HEK293 (cell line): ENCODE measurements at regions not wholly inside any gene's neighbourhood (a gene's known extent, or its start where the extent isn't known, plus 50 kb on each side); places are given as distances from the start of the nearest gene placed in this dataset.

Experiments used
- CTCF ChIA-PET: fragments of 350-600 bp; formaldehyde crosslinking; extraction: SDS; loops from one replicate; lab custom pipeline; 2021; ENCODE audit warnings: antibody characterized with exemption; lab: Yijun Ruan, JAX
- POLR2A ChIA-PET: fragments of 300-600 bp; formaldehyde crosslinking; extraction: SDS; loops from one replicate; lab custom pipeline; 2020; ENCODE audit warnings: antibody characterized with exemption, inconsistent platforms; lab: Yijun Ruan, JAX
- H3K27ac ChIP-seq: fragments of 200-500 bp; sonication (Bioruptor generic); 2 replicates; pipeline ENCODE4 v1.5.1; 2014; ENCODE audit warnings: low read depth, low read length, control low read depth, inconsistent platforms; ENCODE audit errors: extremely low read depth
- H3K36me3 ChIP-seq, 2 experiments: fragments of 200-500 bp in 1 of 2; sonication (Bioruptor generic) in 1 of 2; 1 replicate in 1 of 2; 2 replicates in 1 of 2; pipeline ENCODE4 v1.5.1; 2014 to 2017; ENCODE audit warnings: inconsistent platforms in 2 of 2, low read length in 2 of 2; ENCODE audit not compliant: control insufficient read depth in 2 of 2, insufficient read depth in 1 of 2
- H3K4me1 ChIP-seq: fragments of 200-500 bp; sonication (Bioruptor generic); 2 replicates; pipeline ENCODE4 v1.5.1; 2014; ENCODE audit warnings: mild to moderate bottlenecking, low read length, inconsistent platforms; ENCODE audit not compliant: control insufficient read depth, insufficient read depth
- H3K4me3 ChIP-seq: 2 replicates; pipeline ENCODE4 v1.5.1; 2011; ENCODE audit warnings: low read depth, mild to moderate bottlenecking, control low read depth, low read length, moderate library complexity
- H3K9me3 ChIP-seq: fragments of 200-500 bp; sonication (Bioruptor generic); 2 replicates; pipeline ENCODE4 v1.5.1; 2014; ENCODE audit warnings: low read depth, low read length, inconsistent platforms; ENCODE audit not compliant: control insufficient read depth, insufficient read depth
- EGR2 ChIP-seq: fragments of 450-650 bp; formaldehyde crosslinking; IDR thresholded peaks from 2 replicates; pipeline ENCODE4 v1.5.1; 2016; ENCODE audit warnings: low read depth, missing biosample characterization, missing genetic modification characterization
- PBX3 ChIP-seq: sonication (generic); formaldehyde crosslinking; IDR thresholded peaks from 2 replicates; pipeline ENCODE4 v1.8.1; 2022; ENCODE audit warnings: mild to moderate bottlenecking, moderate library complexity, missing genetic modification reagents
- PRDM10 ChIP-seq: fragments of 450-650 bp; formaldehyde crosslinking; IDR thresholded peaks from 2 replicates; pipeline ENCODE4 v1.5.1; 2016; ENCODE audit warnings: missing biosample characterization, missing genetic modification characterization
- REST ChIP-seq: fragments of 450-650 bp; formaldehyde crosslinking; IDR thresholded peaks from 2 replicates; pipeline ENCODE4 v1.5.1; 2016; ENCODE audit warnings: missing biosample characterization, missing genetic modification characterization
- TCF7L2 ChIP-seq: IDR thresholded peaks from 2 replicates; pipeline ENCODE4 v1.6.1; 2011; ENCODE audit warnings: low read depth, mild to moderate bottlenecking, inconsistent platforms, low read length, moderate library complexity, borderline replicate concordance
- ZBTB49 ChIP-seq: fragments of 450-650 bp; formaldehyde crosslinking; IDR thresholded peaks from 2 replicates; pipeline ENCODE4 v1.5.1; 2016; ENCODE audit warnings: missing biosample characterization, missing genetic modification characterization, low read depth
- ZNF10 ChIP-seq: fragments of 450-650 bp; formaldehyde crosslinking; IDR thresholded peaks from 2 replicates; pipeline ENCODE4 v1.5.1; 2017; ENCODE audit warnings: missing biosample characterization, missing genetic modification characterization
- ZNF133 ChIP-seq: fragments of 450-650 bp; formaldehyde crosslinking; IDR thresholded peaks from 2 replicates; pipeline ENCODE4 v1.5.1; 2016; ENCODE audit warnings: missing biosample characterization, missing genetic modification characterization
- ZNF138 ChIP-seq: fragments of 450-650 bp; formaldehyde crosslinking; IDR thresholded peaks from 2 replicates; pipeline ENCODE4 v1.5.1; 2016; ENCODE audit warnings: missing biosample characterization, missing genetic modification characterization, borderline replicate concordance
- ZNF140 ChIP-seq: fragments of 450-650 bp; formaldehyde crosslinking; IDR thresholded peaks from 2 replicates; pipeline ENCODE4 v1.5.1; 2016; ENCODE audit warnings: missing biosample characterization, missing genetic modification characterization
- ZNF16 ChIP-seq: fragments of 450-650 bp; formaldehyde crosslinking; IDR thresholded peaks from 2 replicates; pipeline ENCODE4 v1.5.1; 2016; ENCODE audit warnings: low read depth, missing biosample characterization, missing genetic modification characterization
- ZNF175 ChIP-seq: fragments of 450-650 bp; formaldehyde crosslinking; IDR thresholded peaks from 2 replicates; pipeline ENCODE4 v1.5.1; 2016; ENCODE audit warnings: missing biosample characterization, missing genetic modification characterization
- ZNF19 ChIP-seq: fragments of 450-650 bp; formaldehyde crosslinking; IDR thresholded peaks from 2 replicates; pipeline ENCODE4; 2016; ENCODE audit warnings: missing biosample characterization, missing genetic modification characterization, low read depth
- ZNF335 ChIP-seq: fragments of 450-650 bp; formaldehyde crosslinking; conservative IDR thresholded peaks from 2 replicates; pipeline ENCODE4 v1.5.1; 2016; ENCODE audit warnings: missing biosample characterization, missing genetic modification characterization
- ZNF354C ChIP-seq: fragments of 450-650 bp; formaldehyde crosslinking; IDR thresholded peaks from 2 replicates; pipeline ENCODE4 v1.5.1; 2016; ENCODE audit warnings: missing biosample characterization, missing genetic modification characterization, low read depth, borderline replicate concordance
- ZNF426 ChIP-seq: fragments of 450-650 bp; formaldehyde crosslinking; IDR thresholded peaks from 2 replicates; pipeline ENCODE4 v1.5.1; 2017; ENCODE audit warnings: missing biosample characterization, missing genetic modification characterization, mild to moderate bottlenecking, inconsistent platforms, moderate library complexity
- ZNF501 ChIP-seq: fragments of 450-650 bp; formaldehyde crosslinking; IDR thresholded peaks from 2 replicates; pipeline ENCODE4 v1.5.1; 2016; ENCODE audit warnings: missing biosample characterization, missing genetic modification characterization
- ZNF624 ChIP-seq: fragments of 450-650 bp; formaldehyde crosslinking; IDR thresholded peaks from 2 replicates; pipeline ENCODE4 v1.5.1; 2017; ENCODE audit warnings: missing biosample characterization, missing genetic modification characterization
- ZNF768 ChIP-seq: fragments of 450-650 bp; formaldehyde crosslinking; IDR thresholded peaks from 2 replicates; pipeline ENCODE4 v1.5.1; 2018; ENCODE audit warnings: missing biosample characterization, mild to moderate bottlenecking, missing genetic modification characterization
- ZNF843 ChIP-seq: fragments of 450-650 bp; formaldehyde crosslinking; IDR thresholded peaks from 2 replicates; pipeline ENCODE4 v1.5.1; 2016; ENCODE audit warnings: missing biosample characterization, missing genetic modification characterization
- ZSCAN16 ChIP-seq: fragments of 450-650 bp; formaldehyde crosslinking; IDR thresholded peaks from 2 replicates; pipeline ENCODE4 v1.5.1; 2016; ENCODE audit warnings: missing biosample characterization, missing genetic modification characterization
- TF ChIP-seq, protein P1 (sequence below): fragments of 450-650 bp; formaldehyde crosslinking; IDR thresholded peaks from 2 replicates; pipeline ENCODE4 v1.5.1; 2016; ENCODE audit warnings: missing biosample characterization, missing genetic modification characterization

GRCh38 chr18:38648179-38648578 is 1082.6 kb upstream of the CELF4 start:
- no peaks in the 10 kb centered on the region for H3K36me3 ChIP-seq
- H3K4me3 ChIP-seq = no peak overlapping the region
- no peak overlapping the region for H3K27ac ChIP-seq
- H3K4me1 ChIP-seq = no peaks in the 10 kb centered on the region
- TF ChIP-seq REST (tag by site-specific recombination) = no peak
- no peak for TF ChIP-seq ZNF140 (tag by site-specific recombination)
- TF ChIP-seq ZSCAN16 = no peak
- no peak for TF ChIP-seq ZNF624
- TF ChIP-seq ZNF768 (tag by site-specific recombination) = no peak
- TF ChIP-seq PBX3 (CRISPR knock-in tag) = no peak
- no peak for TF ChIP-seq ZNF426 (tag by site-specific recombination)
- TF ChIP-seq ZNF175 = no peak
- TF ChIP-seq TCF7L2 = no peak
- TF ChIP-seq, protein P1, sequence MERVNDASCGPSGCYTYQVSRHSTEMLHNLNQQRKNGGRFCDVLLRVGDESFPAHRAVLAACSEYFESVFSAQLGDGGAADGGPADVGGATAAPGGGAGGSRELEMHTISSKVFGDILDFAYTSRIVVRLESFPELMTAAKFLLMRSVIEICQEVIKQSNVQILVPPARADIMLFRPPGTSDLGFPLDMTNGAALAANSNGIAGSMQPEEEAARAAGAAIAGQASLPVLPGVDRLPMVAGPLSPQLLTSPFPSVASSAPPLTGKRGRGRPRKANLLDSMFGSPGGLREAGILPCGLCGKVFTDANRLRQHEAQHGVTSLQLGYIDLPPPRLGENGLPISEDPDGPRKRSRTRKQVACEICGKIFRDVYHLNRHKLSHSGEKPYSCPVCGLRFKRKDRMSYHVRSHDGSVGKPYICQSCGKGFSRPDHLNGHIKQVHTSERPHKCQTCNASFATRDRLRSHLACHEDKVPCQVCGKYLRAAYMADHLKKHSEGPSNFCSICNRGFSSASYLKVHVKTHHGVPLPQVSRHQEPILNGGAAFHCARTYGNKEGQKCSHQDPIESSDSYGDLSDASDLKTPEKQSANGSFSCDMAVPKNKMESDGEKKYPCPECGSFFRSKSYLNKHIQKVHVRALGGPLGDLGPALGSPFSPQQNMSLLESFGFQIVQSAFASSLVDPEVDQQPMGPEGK (tag by site-specific recombination) = no peak
- no peaks in the 10 kb centered on the region for H3K9me3 ChIP-seq
- CTCF ChIA-PET = no interaction called here
- POLR2A ChIA-PET = no interaction called here

DNA sequence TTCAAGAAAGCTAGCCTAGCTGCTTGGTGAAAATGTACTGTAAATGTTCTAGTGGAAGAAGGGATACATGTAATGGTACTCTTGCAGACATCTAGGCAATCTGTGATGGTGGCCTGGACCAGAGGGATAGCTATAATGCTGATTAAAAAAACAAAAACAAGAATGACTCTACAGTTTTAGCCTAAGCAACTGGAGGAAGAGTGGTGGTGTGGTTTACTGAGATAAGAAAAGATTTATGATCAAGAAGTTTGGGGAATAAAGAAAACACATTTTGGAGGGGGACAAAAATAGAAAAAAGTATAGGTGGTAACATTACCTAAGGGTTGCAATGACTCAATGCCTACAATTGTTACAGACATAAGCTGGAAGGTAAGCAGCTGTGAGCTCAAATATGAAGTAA is 1080.7 kb upstream of the CELF4 start:
- no peaks in the 10 kb centered on the region for H3K9me3 ChIP-seq
- H3K4me1 ChIP-seq = no peaks in the 10 kb centered on the region
- POLR2A ChIA-PET = no interaction called here
- H3K27ac ChIP-seq = no peak overlapping the region
- CTCF ChIA-PET = no interaction called here
- H3K36me3 ChIP-seq = no peaks in the 10 kb centered on the region
- H3K4me3 ChIP-seq = no peak overlapping the region
- TF ChIP-seq EGR2 (tag by site-specific recombination) = no peak
- no peak for TF ChIP-seq TCF7L2
- no peak for TF ChIP-seq ZNF501 (tag by site-specific recombination)
- no peak for TF ChIP-seq ZNF843 (tag by site-specific recombination)
- TF ChIP-seq ZNF19 (tag by site-specific recombination) = no peak
- TF ChIP-seq ZNF335 = no peak
- TF ChIP-seq PRDM10 = no peak
- no peak for TF ChIP-seq ZNF16
- no peak for TF ChIP-seq ZNF133 (tag by site-specific recombination)
- no peak for TF ChIP-seq ZNF354C
- no peak for TF ChIP-seq ZNF138 (tag by site-specific recombination)
- TF ChIP-seq ZBTB49 (tag by site-specific recombination) = no peak
- no peak for TF ChIP-seq ZNF10
